ENCODE measurements at regions not wholly inside any gene's neighbourhood (a gene's known extent, or its start where the extent isn't known, plus 50 kb on each side); places are given as distances from the start of the nearest gene placed in this dataset.

DNA sequence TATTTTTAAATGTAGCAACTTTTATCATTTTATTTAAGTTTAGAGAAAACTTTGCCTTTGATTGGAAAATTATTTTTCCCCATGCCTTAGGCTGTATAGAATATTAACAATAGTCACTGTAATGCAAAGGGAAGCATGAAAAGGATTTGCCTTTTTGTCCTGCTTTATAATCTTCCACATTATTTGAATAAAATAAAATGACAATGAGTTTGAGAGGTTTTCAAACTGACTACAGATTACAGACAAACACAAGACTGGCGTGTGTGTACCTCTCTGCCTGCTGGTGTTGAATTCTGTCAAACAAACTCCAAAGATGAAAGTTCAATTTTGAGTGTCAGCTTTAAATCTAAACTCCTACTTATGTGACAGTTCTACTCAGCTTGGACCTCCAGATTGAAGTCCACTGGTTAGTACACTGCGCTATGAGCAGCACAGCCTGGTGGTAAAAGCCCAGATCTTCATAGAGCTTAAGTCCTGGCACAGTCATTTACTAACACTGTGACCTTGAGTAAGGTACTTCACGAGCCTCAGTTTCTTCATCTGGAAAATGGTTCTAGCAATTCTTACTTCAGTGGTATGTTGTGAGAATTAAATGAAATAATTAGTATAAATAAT lies 98.3 kb upstream of the CPNE8 start:
- Mint-ChIP-seq H3K9me3 (ENCODE audit: low read depth, unreplicated experiment) (no peaks in the 10 kb centered on the region), H3K4me1 (ENCODE audit: low read depth, unreplicated experiment) (no peaks in the 10 kb centered on the region), H3K4me3 (ENCODE audit: low read depth, unreplicated experiment) (no peak overlapping the region), H3K36me3 (ENCODE audit: insufficient read depth, unreplicated experiment) (no peaks in the 10 kb centered on the region), H3K27me3 (ENCODE audit: unreplicated experiment) (no peaks in the 10 kb centered on the region), H3K27ac (ENCODE audit: unreplicated experiment) (no peak overlapping the region)
- intact Hi-C loops (cut with micrococcal nuclease; ENCODE audit: unreplicated experiment): no loop called here
- DNase-seq: no peak
- no TSS peak for BruUV-seq (replicated peaks)
- no peak for TF ChIP-seq CTCF (IDR thresholded peaks at IDR 0.05; ENCODE audit: unreplicated experiment)
- CTCF ChIA-PET: no interaction called here

GRCh38 chr12:39000370-39000769 lies 95.0 kb upstream of the CPNE8 start:
- no peaks in the 10 kb centered on the region for H3K27me3 Mint-ChIP-seq (ENCODE audit: unreplicated experiment)
- TF ChIP-seq CTCF (IDR thresholded peaks at IDR 0.05; ENCODE audit: unreplicated experiment): no peak
- no peaks in the 10 kb centered on the region for H3K36me3 Mint-ChIP-seq (ENCODE audit: insufficient read depth, unreplicated experiment)
- no TSS peak for BruUV-seq (replicated peaks)
- no peak for DNase-seq
- no peaks in the 10 kb centered on the region for H3K9me3 Mint-ChIP-seq (ENCODE audit: low read depth, unreplicated experiment)
- CTCF ChIA-PET: no interaction called here
- no peak overlapping the region for H3K4me3 Mint-ChIP-seq (ENCODE audit: low read depth, unreplicated experiment)
- intact Hi-C loops (cut with micrococcal nuclease; ENCODE audit: unreplicated experiment): no loop called here
- no peaks in the 10 kb centered on the region for H3K4me1 Mint-ChIP-seq (ENCODE audit: low read depth, unreplicated experiment)
- no peak overlapping the region for H3K27ac Mint-ChIP-seq (ENCODE audit: unreplicated experiment)

- Mint-ChIP-seq H3K27me3 (ENCODE audit: unreplicated experiment) (no peaks in the 10 kb centered on the region), H3K36me3 (ENCODE audit: insufficient read depth, unreplicated experiment) (no peaks in the 10 kb centered on the region), H3K27ac (ENCODE audit: unreplicated experiment) (no peak overlapping the region), H3K9me3 (ENCODE audit: low read depth, unreplicated experiment) (no peaks in the 10 kb centered on the region), H3K4me1 (ENCODE audit: low read depth, unreplicated experiment) (no peaks in the 10 kb centered on the region), H3K4me3 (ENCODE audit: low read depth, unreplicated experiment) (no peak overlapping the region)
- intact Hi-C loops (cut with micrococcal nuclease; ENCODE audit: unreplicated experiment): loop anchor here (5.0 kb wide), 1 partner anchor 48 kb away; no protein-coding TSS in a partner anchor
- no peak for DNase-seq
- no peak for TF ChIP-seq CTCF (IDR thresholded peaks at IDR 0.05; ENCODE audit: unreplicated experiment)
- BruUV-seq (replicated peaks): no TSS peak
- CTCF ChIA-PET: no interaction called here
Observed at GRCh38 chr12:38998887-38999482, 93.6 kb upstream of the CPNE8 start.

DNA sequence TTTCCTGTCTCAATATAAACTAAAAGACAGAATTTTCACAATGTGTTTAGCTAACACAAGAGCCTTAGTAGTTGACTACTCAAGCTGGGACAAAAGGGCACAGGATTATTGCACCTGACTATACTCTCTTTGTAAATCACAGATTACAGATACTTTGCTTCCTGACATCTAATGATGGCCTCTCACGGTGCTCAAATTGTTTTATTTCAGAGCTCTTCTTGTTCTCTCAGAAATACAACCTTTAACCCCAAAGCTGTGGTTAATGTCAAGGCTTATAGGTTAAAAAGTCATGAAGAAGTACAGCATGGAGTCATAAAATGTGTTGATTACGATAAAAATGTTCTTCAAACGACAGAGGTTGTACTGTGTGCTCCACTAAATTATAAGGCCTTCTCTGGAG lies 89.9 kb upstream of the CPNE8 start:
- BruUV-seq (replicated peaks): no TSS peak
- H3K27ac Mint-ChIP-seq (ENCODE audit: unreplicated experiment): no peak overlapping the region
- CTCF ChIA-PET: no interaction called here

More for the DNA sequence above, 89.9 kb upstream of the CPNE8 start:
- intact Hi-C loops (cut with micrococcal nuclease; ENCODE audit: unreplicated experiment): loop anchor here (5.0 kb wide), 1 partner anchor 52 kb away; no protein-coding TSS in a partner anchor
- Mint-ChIP-seq H3K9me3 (ENCODE audit: low read depth, unreplicated experiment) (no peaks in the 10 kb centered on the region), H3K4me3 (ENCODE audit: low read depth, unreplicated experiment) (no peak overlapping the region), H3K4me1 (ENCODE audit: low read depth, unreplicated experiment) (no peaks in the 10 kb centered on the region), H3K27me3 (ENCODE audit: unreplicated experiment) (no peaks in the 10 kb centered on the region), H3K36me3 (ENCODE audit: insufficient read depth, unreplicated experiment) (no peaks in the 10 kb centered on the region)
- no peak for DNase-seq
- TF ChIP-seq CTCF (IDR thresholded peaks at IDR 0.05; ENCODE audit: unreplicated experiment): no peak

Data from Calu3 (cell line).